Parathyroid adenoma (tissue), 2 donors: ENCODE measurements at regions not wholly inside any gene's neighbourhood (a gene's known extent, or its start where the extent isn't known, plus 50 kb on each side); places are given as distances from the start of the nearest gene placed in this dataset.

Experiments used
- H2AFZ ChIP-seq: fragments of 300-600 bp; sonication (generic); one replicate; pipeline ENCODE4 v1.7.0; 2017; ENCODE audit warnings: antibody characterized with exemption, mild to moderate bottlenecking
- H3K27ac ChIP-seq: fragments of 300-600 bp; sonication (generic); one replicate; pipeline ENCODE4 v1.7.0; 2017
- H3K27me3 ChIP-seq: fragments of 300-600 bp; sonication (generic); one replicate; pipeline ENCODE4 v1.7.0; 2017; ENCODE audit warnings: low read length; ENCODE audit not compliant: control insufficient read depth, insufficient read depth
- H3K36me3 ChIP-seq: fragments of 300-600 bp; sonication (generic); one replicate; pipeline ENCODE4 v1.7.0; 2017; ENCODE audit warnings: low read length; ENCODE audit not compliant: control insufficient read depth, insufficient read depth
- H3K4me1 ChIP-seq: fragments of 300-600 bp; sonication (generic); one replicate; pipeline ENCODE4 v1.7.0; 2017; ENCODE audit warnings: control low read depth
- H3K4me2 ChIP-seq: fragments of 300-600 bp; sonication (generic); one replicate; pipeline ENCODE4 v1.7.0; 2017; ENCODE audit warnings: low read length
- H3K4me3 ChIP-seq: fragments of 300-600 bp; sonication (generic); one replicate; pipeline ENCODE4 v1.7.0; 2017; ENCODE audit warnings: low read depth, low read length
- H3K79me2 ChIP-seq: fragments of 300-600 bp; sonication (generic); one replicate; pipeline ENCODE4 v1.7.0; 2017; ENCODE audit warnings: control low read depth
- H3K9ac ChIP-seq: fragments of 300-600 bp; sonication (generic); one replicate; pipeline ENCODE4 v1.7.0; 2017; ENCODE audit warnings: mild to moderate bottlenecking
- H3K9me3 ChIP-seq: fragments of 300-600 bp; sonication (generic); one replicate; pipeline ENCODE4 v1.7.0; 2017; ENCODE audit warnings: low read length; ENCODE audit not compliant: control insufficient read depth
- TF ChIP-seq, protein P1 (sequence below): fragments of 300-600 bp; sonication (generic); IDR thresholded peaks from one replicate; pipeline ENCODE4 v1.7.0; 2017; ENCODE audit warnings: antibody characterized with exemption, mild to moderate bottlenecking
- donor health status: primary hyperparathyroidism.

GRCh38 chr1:234915924-234916675 is 212.5 kb downstream of the TOMM20 start:
- Histone ChIP-seq H3K27me3 (no peaks in the 10 kb centered on the region), H3K4me1 (no peaks in the 10 kb centered on the region), H2AFZ (no peak overlapping the region), H3K9me3 (no peaks in the 10 kb centered on the region), H3K27ac (peak overlapping the region; percentile 78), H3K36me3 (no peaks in the 10 kb centered on the region), H3K4me3 (no peak overlapping the region), H3K79me2 (no peaks in the 10 kb centered on the region), H3K4me2 (no peak overlapping the region), H3K9ac (no peak overlapping the region)
- TF ChIP-seq, protein P1, sequence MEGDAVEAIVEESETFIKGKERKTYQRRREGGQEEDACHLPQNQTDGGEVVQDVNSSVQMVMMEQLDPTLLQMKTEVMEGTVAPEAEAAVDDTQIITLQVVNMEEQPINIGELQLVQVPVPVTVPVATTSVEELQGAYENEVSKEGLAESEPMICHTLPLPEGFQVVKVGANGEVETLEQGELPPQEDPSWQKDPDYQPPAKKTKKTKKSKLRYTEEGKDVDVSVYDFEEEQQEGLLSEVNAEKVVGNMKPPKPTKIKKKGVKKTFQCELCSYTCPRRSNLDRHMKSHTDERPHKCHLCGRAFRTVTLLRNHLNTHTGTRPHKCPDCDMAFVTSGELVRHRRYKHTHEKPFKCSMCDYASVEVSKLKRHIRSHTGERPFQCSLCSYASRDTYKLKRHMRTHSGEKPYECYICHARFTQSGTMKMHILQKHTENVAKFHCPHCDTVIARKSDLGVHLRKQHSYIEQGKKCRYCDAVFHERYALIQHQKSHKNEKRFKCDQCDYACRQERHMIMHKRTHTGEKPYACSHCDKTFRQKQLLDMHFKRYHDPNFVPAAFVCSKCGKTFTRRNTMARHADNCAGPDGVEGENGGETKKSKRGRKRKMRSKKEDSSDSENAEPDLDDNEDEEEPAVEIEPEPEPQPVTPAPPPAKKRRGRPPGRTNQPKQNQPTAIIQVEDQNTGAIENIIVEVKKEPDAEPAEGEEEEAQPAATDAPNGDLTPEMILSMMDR, result no peak

- Histone ChIP-seq H3K79me2 (no peaks in the 10 kb centered on the region), H2AFZ (no peak overlapping the region), H3K27ac (no peak overlapping the region), H3K4me2 (no peak overlapping the region), H3K36me3 (no peaks in the 10 kb centered on the region), H3K9ac (no peak overlapping the region), H3K4me3 (no peak overlapping the region), H3K27me3 (no peaks in the 10 kb centered on the region), H3K4me1 (no peaks in the 10 kb centered on the region), H3K9me3 (no peaks in the 10 kb centered on the region)
- TF ChIP-seq, protein P1, result no peak
Observed at GRCh38 chr1:234914606-234915290, 213.9 kb downstream of the TOMM20 start.

GRCh38 chr1:234913771-234914170 is 214.9 kb downstream of the TOMM20 start:
- H2AFZ ChIP-seq, result no peak overlapping the region
- no peaks in the 10 kb centered on the region for H3K36me3 ChIP-seq
- H3K9me3 ChIP-seq, result no peaks in the 10 kb centered on the region
- no peaks in the 10 kb centered on the region for H3K79me2 ChIP-seq
- H3K27ac ChIP-seq, result no peak overlapping the region
- no peak overlapping the region for H3K9ac ChIP-seq
- TF ChIP-seq, protein P1, result no peak
- no peak overlapping the region for H3K4me2 ChIP-seq
- H3K4me1 ChIP-seq, result no peaks in the 10 kb centered on the region
- H3K4me3 ChIP-seq, result no peak overlapping the region
- no peaks in the 10 kb centered on the region for H3K27me3 ChIP-seq

DNA sequence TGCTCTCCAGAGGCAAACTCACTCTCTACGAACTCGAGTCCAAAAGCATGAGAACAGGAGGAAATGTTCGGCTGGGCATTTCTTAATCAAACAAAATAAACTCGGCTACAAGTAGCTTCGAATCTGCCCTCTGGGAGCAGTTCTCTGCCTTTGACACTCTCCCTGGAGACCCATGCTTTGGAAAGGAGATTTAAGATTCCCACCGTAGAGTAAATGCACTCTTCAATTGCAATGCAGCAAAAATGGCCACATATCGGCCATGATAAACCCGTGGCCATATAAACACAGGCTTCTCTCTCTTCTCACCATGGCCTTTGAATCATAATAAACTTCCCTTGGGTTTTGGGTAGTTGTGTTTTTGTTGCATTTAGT is 215.4 kb downstream of the TOMM20 start:
- Histone ChIP-seq H3K36me3 (no peaks in the 10 kb centered on the region), H3K4me1 (no peaks in the 10 kb centered on the region), H3K27me3 (no peaks in the 10 kb centered on the region), H3K27ac (no peak overlapping the region), H3K9me3 (no peaks in the 10 kb centered on the region), H3K4me2 (no peak overlapping the region), H3K9ac (no peak overlapping the region), H3K4me3 (no peak overlapping the region), H3K79me2 (no peaks in the 10 kb centered on the region), H2AFZ (no peak overlapping the region)
- TF ChIP-seq, protein P1, result no peak
